GM18519 (cell line): ENCODE measurements at regions not wholly inside any gene's neighbourhood (a gene's known extent, or its start where the extent isn't known, plus 50 kb on each side); places are given as distances from the start of the nearest gene placed in this dataset.
"Not testable (repeated sequence)": the region's sequence is repeated elsewhere in the genome, so short reads cannot be mapped to it uniquely, and the experiment has no call there.

Experiments used
- ATAC-seq: cut with Tn5 transposase; IDR thresholded peaks from one replicate; pipeline ENCODE4 v1.9.1; 2021; ENCODE audit warnings: mild to moderate bottlenecking, moderate library complexity; ENCODE audit not compliant: unreplicated experiment, low FRiP score

DNA sequence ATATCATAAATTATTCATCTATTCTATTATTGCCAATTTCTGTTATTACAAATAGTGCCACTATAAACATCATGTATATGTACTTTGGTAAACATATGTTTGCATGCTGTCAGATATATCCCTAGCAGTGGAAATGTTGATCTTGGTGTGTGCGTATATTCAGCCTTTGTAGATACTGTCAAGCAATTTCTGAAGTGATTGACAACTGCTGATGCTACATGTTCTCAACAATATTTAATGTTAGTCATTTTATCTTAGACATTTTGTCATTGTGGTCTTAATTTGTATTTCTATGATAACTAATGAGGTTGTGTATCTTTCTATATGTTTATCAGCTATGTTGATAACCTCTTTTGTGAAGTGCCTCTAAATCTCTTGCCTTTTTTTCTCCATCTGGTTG, 186.5 kb upstream of the NRG3 start:
- ATAC-seq: no peak

DNA sequence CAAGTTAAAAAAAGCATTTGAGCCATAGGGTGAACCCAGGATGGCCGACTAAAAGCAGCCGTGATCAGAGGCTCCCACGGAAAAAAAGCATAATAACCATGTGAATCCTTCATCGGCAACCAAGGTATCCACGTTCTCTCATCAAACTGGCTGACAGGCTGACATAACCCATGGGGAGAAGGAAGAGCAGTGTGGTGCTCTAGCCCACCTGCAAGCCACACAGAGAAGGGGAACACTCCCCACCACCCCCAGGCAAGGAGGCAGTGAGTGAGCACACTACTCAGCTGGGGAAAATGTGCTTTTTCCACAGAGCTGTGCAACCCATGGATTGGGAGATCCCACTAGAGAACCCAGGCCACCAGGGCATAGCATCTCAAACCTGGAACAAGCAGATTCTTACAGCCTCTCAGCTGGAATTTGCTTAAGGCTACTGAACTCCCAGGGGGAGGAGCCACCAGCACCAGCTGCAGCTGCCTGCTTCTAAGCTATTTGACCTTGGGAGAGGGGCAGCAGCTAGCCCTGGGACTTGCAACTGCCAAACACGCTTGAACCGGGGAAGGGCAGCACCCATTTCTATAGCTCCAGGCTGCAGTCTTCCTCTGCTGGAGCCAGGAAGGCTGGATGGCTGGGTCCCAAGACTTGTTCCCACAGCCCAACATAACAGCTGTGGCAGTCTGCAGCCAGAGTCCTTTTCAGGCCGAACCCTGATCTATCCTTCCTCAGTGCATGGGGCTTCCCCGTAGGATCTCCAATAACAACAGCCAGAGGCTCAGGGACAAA, 178.2 kb upstream of the NRG3 start:
- no peak for ATAC-seq

DNA sequence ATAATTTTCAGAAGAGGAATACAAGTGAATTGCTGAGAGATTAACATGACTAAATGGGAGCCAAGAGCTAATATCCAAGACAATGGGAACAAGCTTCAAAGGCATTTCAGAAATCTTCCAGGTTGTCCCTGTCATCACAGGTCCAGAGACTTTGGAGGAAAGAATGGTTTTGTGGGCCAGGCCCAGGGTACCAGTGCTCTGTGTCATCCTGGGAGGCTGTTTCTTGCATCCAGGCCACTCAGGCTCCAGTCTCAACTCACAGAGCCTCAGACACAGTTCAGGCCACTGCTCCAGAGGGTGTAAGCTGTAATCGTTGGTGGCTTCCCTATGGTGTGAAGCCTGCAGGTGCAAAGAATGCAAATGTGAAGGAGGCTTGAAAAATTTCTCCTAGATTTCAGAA, 170.4 kb upstream of the NRG3 start:
- no peak for ATAC-seq

DNA sequence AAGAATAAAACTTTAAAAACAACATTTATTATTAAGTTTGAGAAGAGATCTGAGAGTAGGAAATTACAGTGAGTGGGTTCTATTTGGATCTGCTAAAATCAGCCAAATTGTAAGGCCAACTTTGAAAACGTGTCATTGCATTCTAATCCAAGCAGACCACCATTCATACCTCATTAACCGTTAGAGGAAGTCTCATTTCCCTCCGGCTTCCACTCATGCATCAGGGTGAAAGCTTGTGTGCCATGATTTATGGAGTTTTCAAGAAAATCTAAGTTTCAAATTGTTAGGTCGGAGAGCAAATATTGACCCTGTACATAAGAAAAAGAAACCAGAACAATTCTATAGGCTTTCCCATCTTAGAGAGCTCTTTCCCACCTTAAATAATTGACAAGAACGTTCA, 166.6 kb upstream of the NRG3 start:
- no peak for ATAC-seq

DNA sequence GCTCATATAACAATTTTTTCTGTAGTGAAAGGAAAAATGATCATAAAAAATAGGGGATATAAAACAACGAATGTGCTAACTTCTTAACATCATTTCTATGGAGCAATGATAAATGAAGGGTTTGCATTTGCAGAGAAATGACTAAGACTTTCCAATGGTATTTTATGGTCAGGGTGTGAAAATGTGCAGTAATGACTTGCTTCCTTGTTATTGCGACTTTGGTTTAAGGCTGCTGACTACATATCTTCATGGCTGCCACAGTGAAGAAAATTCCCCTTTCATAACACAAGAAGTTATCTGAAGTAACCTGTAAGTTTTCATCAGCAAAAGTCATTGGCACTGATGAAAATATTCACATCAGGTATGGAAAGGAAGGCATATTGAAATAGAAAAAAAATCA, 166.1 kb upstream of the NRG3 start:
- ATAC-seq: no peak

DNA sequence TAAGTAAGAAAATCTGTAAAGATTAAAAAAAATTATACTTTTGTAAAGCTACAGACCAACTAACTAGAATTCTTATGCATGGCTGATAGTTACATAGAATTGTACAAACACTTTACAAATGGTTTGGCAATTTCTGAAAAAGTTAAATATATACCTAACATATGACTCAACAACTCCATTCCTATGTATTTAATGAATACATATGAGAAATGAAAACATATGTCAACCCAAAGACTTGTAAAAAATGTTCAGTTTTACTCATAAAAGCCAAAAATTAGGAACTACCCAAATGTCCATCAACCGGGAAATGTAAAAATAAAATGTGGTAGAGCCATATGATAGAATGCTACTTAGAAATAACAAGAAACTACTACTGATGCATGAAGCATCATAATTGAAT, 152.6 kb upstream of the NRG3 start:
- ATAC-seq: no peak

DNA sequence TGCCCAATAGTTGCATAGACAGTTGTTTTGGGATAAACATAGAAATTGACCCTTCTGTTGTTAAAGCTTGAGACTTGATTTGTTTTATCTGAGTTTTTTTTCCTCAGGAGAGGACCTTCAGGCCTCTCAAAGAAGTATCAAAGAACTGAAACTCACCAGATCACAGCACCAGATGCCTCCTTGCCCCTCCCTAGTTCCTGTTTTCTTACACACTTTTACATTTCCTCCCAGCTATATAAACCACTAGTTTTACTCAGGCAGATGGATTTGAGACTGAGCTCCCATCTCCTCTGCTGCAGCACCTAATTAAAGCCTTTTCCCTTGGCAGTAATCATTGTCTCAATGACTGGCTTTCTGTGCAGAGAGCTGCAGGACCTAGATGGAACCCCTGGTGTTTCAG, 150.6 kb upstream of the NRG3 start:
- no peak for ATAC-seq

DNA sequence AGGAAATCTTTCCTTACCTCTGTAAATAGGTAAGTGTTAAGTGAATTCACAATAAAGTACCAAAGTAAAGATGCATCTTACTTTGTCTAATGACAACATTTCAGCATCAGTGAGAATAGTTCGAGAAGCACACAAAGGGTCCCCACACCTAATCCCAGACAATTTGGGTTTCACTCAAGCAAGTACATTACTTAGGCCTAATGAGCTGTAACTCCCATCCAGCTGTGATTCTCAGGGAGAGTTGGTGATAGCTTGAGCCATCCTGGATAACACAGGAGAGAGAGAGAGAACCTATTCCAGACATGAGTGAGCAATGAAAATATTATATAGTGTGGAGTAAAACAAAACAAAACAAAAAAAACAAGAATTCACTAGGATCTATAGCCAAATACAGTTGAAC, 149.1 kb upstream of the NRG3 start:
- ATAC-seq: no peak

DNA sequence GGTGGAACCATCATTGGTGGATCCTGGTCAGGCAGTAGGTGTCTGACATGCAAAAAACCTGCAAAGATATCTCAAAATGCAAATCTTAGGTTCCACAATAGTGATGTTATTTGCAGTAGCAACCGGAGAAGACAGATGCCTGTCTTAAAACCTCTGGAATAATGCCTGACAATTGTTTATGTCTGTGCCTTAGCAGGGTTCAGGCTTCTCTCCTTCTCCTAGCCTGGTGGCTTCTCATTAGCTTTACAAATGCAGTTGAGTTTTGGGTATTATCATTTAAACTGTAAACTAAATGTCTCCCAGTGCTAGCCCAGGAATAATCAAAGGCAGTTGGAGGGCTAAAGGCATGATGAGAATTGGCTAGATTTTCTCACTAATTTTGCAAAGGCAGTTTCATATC, 146.3 kb upstream of the NRG3 start:
- ATAC-seq: no peak

DNA sequence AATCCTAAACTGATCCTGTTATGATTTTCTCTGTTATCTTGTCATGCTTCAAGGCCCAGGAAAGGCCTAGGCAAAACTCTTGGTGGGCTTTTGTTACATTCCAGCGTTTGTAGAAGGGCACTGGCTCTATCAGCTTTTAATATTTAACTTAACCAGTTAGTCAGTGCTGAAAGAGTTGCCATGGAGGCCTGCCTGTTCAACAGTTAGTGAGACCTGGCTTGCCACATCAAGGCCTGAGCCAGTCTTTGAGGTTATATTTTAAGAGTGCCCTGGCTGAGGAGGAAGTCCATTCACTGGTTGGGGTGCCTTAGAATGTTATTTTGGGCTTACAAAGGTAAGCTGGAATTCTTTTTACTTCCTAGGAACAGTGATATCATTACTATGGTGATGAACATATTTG, 144.1 kb upstream of the NRG3 start:
- no peak for ATAC-seq

DNA sequence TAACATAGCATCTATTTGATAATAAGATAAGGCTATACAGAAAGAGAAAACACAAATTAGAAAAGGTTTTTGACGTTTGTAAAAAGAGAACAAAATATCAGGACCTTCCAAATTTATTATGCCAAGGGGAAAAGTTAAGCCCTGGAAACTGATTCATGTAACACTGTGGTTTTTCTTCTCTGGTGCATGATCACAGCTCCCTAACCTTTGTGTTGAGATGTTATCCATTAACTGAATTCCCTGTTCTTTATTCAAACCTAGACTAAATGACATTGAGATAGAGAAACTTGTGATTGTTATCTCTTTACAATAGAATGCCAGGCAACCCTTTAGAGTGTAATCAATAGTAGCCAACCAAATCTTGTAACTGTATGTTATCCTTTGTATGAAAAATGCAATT, 141.5 kb upstream of the NRG3 start:
- no peak for ATAC-seq

DNA sequence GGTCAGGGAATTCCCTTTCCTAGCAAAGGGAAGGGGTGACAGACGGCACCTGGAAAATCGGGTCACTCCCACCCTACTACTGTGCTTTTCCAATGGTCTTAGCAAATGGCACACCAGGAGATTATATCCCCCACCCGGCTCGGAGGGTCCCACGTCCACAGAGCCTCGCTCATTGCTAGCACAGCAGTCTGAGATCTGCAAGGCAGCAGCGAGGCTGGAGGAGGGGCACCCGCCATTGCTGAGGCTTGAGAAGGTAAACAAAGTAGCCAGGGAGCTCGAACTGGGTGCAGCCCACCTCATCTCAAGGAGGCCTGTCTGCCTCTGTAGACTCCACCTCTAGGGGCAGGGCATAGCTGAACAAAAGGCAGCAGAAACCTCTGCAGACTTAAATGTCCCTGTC, 139.8 kb upstream of the NRG3 start:
- not testable (repeated sequence) for ATAC-seq

DNA sequence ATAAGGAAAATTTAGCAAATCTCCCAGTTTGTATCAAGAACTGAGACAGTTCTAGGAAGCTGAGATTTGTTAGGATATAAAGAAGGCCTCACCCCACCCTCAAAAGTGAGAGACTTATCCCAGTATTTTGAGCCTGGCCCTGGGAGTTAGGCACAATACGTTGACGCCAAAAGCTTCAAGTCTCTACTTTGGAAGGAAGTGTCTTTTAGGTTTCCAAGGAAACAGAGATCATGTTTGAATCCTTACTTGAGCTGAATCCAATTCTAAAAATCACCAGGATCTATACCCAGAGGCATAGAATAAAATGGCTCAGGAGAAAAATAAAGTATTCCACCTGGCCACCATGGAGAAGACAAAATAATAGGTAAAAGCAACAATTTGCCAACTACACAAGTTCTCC, 115.9 kb upstream of the NRG3 start:
- ATAC-seq: no peak

DNA sequence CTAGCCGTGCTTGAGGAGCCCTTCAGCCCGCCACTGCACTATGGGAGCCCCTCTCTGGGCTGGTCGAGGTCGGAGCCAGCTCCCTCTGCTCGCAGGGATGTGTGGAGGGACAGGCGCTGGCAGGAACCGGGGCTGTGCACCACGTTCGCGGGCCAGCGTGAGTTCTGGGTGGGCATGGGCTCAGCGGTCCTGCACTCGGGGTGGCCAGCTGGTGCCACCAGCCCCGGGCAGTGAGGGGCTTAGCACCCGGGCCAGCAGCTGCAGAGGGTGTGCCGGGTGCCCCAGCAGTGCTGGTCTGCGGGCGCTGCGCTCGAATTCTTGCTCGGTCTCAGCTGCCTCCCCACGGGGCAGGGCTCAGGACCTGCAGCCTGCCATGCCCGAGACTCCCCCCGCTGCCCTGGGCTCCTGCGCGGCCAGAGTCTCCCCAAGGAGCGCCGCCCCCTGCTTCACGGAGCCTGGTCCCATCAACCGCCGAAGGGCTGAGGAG, 90.8 kb upstream of the NRG3 start:
- ATAC-seq: no peak

DNA sequence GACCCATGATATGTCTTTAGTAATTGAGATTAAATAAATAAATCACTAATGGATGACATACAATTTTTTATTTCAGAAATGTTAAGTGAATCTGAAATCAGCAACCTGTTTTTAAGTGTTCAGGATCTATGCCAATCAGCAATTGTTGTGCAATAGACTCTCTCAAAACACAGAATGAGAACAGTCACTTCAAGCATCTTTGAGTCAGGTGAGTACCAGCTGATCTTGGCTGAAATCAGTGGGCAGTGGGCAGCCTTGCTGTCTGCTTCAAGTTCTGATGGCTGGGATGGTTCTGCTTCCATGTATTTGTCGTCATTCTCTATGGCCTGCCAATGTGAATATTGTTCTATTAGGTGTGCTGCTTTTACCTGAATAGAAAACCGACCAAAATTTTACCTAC, 82.3 kb upstream of the NRG3 start:
- ATAC-seq: no peak

DNA sequence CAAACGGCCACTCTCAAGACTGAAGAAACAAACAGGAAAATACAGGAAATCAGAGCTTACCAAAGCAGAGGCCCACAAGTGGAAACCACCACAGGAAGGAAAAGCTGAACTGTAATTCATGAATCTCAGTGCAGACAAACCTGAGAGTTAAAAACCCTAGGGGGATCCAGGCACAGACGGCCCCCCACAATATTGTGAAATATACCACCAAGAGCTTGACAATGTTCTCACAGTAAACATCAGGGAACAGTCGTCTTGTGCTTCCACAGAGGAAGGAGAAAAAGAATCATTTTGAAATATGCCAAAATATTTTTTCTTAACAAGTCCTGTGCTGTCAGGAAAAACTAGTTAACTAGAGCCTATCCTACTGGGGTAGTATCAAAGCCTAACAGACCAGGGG, 68.2 kb upstream of the NRG3 start:
- no peak for ATAC-seq

DNA sequence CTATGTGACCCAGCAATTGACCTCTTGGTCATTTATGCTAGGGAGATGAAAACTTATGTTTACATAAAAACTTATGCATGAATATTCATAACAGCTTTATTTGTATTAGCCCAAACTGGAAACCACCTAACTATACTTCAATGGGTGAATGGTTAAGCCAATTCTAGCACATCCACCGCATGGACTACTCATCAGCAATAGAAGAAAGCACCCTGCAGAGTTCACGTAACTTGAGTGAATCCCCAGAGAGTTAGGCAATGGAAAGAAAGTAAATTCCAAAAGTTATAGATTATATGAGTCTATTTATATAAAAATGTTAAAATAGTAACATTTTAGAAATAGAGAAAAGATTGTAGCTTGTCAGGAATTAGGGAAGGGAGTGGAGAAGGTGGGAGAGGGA, 60.2 kb upstream of the NRG3 start:
- no peak for ATAC-seq

DNA sequence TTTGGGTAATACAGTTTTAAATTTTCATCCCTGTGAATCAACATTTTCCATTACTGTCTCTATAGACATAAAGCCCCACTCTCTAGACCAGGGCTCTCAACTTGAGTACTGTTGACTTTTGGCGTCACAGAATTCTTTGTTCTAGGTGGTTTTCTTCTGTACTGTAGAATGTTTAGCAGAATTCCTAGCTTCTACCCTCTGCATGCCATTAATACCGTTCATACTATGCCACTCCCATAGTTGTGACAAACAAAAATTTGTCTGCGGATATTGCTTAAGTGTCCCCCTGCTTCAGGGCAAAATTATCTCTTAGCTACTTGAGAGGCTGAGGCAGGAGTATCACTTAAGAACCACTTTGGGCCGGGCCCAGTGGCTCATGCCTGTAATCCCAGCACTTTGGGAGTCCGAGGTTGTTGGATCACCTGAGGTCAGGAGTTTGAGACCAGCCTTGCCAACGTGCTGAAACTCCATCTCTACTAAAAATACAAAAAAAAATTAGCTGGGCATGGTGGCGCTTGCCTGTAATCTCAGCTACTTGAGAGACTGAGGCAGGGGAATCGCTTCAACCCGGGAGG, 57.3 kb upstream of the NRG3 start:
- no peak for ATAC-seq

DNA sequence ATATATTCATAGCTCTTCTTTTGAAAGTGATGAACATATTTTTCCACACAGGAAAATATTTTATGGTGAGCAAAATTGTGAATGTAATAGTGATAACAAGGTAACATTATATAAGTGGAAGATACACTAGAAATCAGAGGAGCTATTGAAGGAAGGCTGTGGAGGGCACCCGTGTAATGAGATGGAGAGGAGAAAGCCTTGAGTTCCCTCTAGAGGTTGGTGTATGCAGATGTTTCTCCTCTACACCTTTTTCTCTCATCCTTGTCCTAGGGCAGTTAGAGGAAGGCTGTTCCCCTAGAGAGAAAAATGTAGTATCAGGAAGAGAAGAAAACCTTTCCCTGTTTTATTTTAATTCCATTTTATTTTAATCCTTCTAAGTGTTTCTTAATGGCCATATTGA, 54.6 kb upstream of the NRG3 start:
- ATAC-seq: no peak
